HL-60 (cell line): ENCODE measurements at regions not wholly inside any gene's neighbourhood (a gene's known extent, or its start where the extent isn't known, plus 50 kb on each side); places are given as distances from the start of the nearest gene placed in this dataset.

Experiments
- DNase-seq, 2 experiments: peaks; one replicate each; pipeline ENCODE4 v3.0.0-alpha.2; 2010 to 2020; ENCODE audit warnings: low read depth in 1 of 2, low spot score in 1 of 2
- H3K27ac ChIP-seq: fragments of 250-450 bp; sonication (Bioruptor Pico); replicated peaks from 2 replicates; pipeline ENCODE4 v1.5.1; 2020; ENCODE audit warnings: mild to moderate bottlenecking, moderate library complexity
- H3K27me3 ChIP-seq: fragments of 250-450 bp; sonication (Bioruptor Pico); 2 replicates; pipeline ENCODE4 v1.5.1; 2021; ENCODE audit warnings: mild to moderate bottlenecking, moderate library complexity; ENCODE audit not compliant: insufficient read depth, poor library complexity, severe bottlenecking
- H3K4me3 ChIP-seq: replicated peaks from 2 replicates; pipeline ENCODE4 v1.5.1; 2011; ENCODE audit warnings: mild to moderate bottlenecking, control low read depth, low read length; ENCODE audit not compliant: insufficient read depth
- GABPA ChIP-seq: IDR thresholded peaks from 2 replicates; pipeline ENCODE4 v1.6.1; 2012; ENCODE audit warnings: low read depth
- POLR2AphosphoS5 ChIP-seq: IDR thresholded peaks from 2 replicates; pipeline ENCODE4 v1.6.1; 2012; ENCODE audit warnings: low read depth
- SPI1 ChIP-seq: IDR thresholded peaks from 2 replicates; pipeline ENCODE4 v1.6.1; 2012; ENCODE audit warnings: low read depth, mild to moderate bottlenecking, borderline replicate concordance
- TF ChIP-seq, protein P1 (sequence below): IDR thresholded peaks from 2 replicates; pipeline ENCODE4 v1.6.1; 2012; ENCODE audit warnings: low read depth; ENCODE audit not compliant: insufficient replicate concordance
- TF ChIP-seq, protein P2 (sequence below): IDR thresholded peaks from one replicate; pipeline ENCODE4 v1.5.1; 2011; ENCODE audit warnings: low read length, control low read depth, inconsistent platforms; ENCODE audit not compliant: insufficient read depth

DNA sequence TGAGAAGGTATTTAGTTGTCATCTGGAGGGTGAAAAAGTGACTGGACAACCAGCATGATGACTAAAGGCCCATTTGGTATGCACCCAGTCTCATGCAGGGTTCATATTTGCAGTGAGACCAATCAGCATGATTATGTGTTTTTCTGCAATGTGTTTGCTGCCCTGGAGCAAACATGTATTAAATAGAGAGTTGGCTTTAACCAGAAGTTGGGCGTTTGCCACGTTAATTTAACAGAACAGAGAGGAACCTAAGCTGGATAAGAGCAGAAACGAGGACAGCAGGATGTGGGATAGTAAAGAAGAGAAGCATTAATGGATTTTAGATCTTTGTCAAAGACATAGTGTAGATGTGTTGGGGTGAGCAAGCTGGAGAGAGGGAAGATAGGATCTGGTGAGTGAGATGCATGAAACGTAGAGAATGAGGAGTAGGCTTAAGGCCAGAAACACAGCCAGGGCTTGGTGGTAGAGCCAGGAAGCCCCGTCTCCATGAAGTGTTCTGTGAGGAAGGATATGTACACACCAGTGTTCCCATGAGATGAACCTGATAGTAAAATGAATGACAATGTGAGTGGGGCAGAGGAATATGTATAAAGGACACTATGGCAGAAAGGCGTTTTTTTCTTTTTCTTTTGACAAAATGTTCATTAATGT, 164.0 kb upstream of the PDGFD start:
- TF ChIP-seq POLR2AphosphoS5 (no peak), SPI1 (no peak)
- TF ChIP-seq, protein P1, sequence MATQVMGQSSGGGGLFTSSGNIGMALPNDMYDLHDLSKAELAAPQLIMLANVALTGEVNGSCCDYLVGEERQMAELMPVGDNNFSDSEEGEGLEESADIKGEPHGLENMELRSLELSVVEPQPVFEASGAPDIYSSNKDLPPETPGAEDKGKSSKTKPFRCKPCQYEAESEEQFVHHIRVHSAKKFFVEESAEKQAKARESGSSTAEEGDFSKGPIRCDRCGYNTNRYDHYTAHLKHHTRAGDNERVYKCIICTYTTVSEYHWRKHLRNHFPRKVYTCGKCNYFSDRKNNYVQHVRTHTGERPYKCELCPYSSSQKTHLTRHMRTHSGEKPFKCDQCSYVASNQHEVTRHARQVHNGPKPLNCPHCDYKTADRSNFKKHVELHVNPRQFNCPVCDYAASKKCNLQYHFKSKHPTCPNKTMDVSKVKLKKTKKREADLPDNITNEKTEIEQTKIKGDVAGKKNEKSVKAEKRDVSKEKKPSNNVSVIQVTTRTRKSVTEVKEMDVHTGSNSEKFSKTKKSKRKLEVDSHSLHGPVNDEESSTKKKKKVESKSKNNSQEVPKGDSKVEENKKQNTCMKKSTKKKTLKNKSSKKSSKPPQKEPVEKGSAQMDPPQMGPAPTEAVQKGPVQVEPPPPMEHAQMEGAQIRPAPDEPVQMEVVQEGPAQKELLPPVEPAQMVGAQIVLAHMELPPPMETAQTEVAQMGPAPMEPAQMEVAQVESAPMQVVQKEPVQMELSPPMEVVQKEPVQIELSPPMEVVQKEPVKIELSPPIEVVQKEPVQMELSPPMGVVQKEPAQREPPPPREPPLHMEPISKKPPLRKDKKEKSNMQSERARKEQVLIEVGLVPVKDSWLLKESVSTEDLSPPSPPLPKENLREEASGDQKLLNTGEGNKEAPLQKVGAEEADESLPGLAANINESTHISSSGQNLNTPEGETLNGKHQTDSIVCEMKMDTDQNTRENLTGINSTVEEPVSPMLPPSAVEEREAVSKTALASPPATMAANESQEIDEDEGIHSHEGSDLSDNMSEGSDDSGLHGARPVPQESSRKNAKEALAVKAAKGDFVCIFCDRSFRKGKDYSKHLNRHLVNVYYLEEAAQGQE = no peak
- DNase-seq = no peak
- no peak overlapping the region for H3K27ac ChIP-seq
- H3K4me3 ChIP-seq = no peak overlapping the region
- H3K27me3 ChIP-seq = no peaks in the 10 kb centered on the region

- Histone ChIP-seq H3K4me3 (no peak overlapping the region), H3K27me3 (no peaks in the 10 kb centered on the region), H3K27ac (no peak overlapping the region)
- no peak for DNase-seq
- TF ChIP-seq, protein P2, sequence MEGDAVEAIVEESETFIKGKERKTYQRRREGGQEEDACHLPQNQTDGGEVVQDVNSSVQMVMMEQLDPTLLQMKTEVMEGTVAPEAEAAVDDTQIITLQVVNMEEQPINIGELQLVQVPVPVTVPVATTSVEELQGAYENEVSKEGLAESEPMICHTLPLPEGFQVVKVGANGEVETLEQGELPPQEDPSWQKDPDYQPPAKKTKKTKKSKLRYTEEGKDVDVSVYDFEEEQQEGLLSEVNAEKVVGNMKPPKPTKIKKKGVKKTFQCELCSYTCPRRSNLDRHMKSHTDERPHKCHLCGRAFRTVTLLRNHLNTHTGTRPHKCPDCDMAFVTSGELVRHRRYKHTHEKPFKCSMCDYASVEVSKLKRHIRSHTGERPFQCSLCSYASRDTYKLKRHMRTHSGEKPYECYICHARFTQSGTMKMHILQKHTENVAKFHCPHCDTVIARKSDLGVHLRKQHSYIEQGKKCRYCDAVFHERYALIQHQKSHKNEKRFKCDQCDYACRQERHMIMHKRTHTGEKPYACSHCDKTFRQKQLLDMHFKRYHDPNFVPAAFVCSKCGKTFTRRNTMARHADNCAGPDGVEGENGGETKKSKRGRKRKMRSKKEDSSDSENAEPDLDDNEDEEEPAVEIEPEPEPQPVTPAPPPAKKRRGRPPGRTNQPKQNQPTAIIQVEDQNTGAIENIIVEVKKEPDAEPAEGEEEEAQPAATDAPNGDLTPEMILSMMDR = no peak
- TF ChIP-seq GABPA (no peak), SPI1 (no peak), POLR2AphosphoS5 (no peak)
- TF ChIP-seq, protein P1 = no peak
Measured at GRCh38 chr11:104325093-104325492, 161.1 kb upstream of the PDGFD start.

- Histone ChIP-seq H3K27me3 (no peaks in the 10 kb centered on the region), H3K4me3 (no peak overlapping the region), H3K27ac (no peak overlapping the region)
- DNase-seq = no peak
- TF ChIP-seq SPI1 (no peak), GABPA (no peak)
- TF ChIP-seq, protein P1 = no peak
- TF ChIP-seq, protein P2 = no peak
Measured at GRCh38 chr11:104324276-104324675, 160.3 kb upstream of the PDGFD start.
